RWPE1 (cell line): ENCODE measurements at regions not wholly inside any gene's neighbourhood (a gene's known extent, or its start where the extent isn't known, plus 50 kb on each side); places are given as distances from the start of the nearest gene placed in this dataset.
"Not testable (repeated sequence)": the region's sequence is repeated elsewhere in the genome, so short reads cannot be mapped to it uniquely, and the experiment has no call there.

Experiments used
- CTCF ChIA-PET: fragments of 350-600 bp; sonication (Branson Sonifier 250); formaldehyde crosslinking; extraction: SDS; loops from one replicate; lab custom pipeline; 2021; lab: Yijun Ruan, JAX
- POLR2A ChIA-PET: fragments of 400-600 bp; formaldehyde crosslinking; extraction: SDS; loops from one replicate; lab custom pipeline; 2020; ENCODE audit warnings: antibody characterized with exemption; ENCODE audit not compliant: low non-redundant PET; lab: Yijun Ruan, JAX
- DNase-seq: peaks from one replicate; pipeline ENCODE4 v3.0.0; 2012; ENCODE audit warnings: low spot score
- H3K27ac ChIP-seq: fragments of 450-650 bp; 2 replicates; pipeline ENCODE4 v1.5.1; 2017
- TF ChIP-seq, protein P1 (sequence below): fragments of 450-650 bp; conservative IDR thresholded peaks from 2 replicates; pipeline ENCODE4 v1.5.1; 2017; ENCODE audit warnings: low read depth, mild to moderate bottlenecking

DNA sequence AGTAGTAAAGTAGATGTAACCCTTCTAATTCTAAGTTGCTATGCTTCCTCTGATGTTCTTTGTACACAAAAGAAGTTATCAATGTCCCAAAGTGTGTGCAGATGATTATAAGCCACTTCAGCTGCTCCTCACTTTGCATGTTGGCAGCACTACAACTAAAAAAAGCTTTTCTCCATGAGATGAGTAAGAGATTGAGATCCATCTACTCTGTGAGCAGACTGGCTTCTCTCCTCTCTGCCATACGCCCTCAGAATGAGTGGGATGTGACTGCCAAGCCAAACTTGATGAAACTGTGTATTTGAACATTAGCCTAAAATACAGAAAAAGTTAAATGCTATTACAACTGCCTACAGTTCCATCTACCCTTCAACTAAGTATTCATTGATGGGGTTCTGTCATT, 102.9 kb upstream of the ETV1 start:
- no peak for DNase-seq
- no peak overlapping the region for H3K27ac ChIP-seq
- TF ChIP-seq, protein P1, sequence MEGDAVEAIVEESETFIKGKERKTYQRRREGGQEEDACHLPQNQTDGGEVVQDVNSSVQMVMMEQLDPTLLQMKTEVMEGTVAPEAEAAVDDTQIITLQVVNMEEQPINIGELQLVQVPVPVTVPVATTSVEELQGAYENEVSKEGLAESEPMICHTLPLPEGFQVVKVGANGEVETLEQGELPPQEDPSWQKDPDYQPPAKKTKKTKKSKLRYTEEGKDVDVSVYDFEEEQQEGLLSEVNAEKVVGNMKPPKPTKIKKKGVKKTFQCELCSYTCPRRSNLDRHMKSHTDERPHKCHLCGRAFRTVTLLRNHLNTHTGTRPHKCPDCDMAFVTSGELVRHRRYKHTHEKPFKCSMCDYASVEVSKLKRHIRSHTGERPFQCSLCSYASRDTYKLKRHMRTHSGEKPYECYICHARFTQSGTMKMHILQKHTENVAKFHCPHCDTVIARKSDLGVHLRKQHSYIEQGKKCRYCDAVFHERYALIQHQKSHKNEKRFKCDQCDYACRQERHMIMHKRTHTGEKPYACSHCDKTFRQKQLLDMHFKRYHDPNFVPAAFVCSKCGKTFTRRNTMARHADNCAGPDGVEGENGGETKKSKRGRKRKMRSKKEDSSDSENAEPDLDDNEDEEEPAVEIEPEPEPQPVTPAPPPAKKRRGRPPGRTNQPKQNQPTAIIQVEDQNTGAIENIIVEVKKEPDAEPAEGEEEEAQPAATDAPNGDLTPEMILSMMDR: no peak
- CTCF ChIA-PET: no interaction called here
- POLR2A ChIA-PET: no interaction called here

DNA sequence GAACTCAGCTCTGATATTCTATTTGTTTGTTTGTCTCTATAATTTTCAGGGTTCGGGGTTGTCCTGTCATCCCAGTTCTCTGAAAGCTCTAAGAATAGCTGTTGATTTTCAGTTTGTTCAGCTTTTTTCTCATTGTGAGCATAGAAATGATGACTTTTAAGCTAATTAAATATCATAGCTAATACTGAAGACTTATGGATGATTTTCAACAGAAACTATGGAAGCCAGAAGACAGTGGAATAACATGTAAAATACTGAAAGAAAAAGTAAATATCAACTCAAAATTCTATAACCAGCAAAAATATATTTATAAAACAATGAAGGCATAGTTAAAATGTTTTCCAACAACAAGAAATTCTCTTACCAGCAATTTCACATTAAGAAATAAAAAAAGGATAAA, 96.4 kb upstream of the ETV1 start:
- TF ChIP-seq, protein P1: no peak
- CTCF ChIA-PET: no interaction called here
- no peak for DNase-seq
- POLR2A ChIA-PET: no interaction called here
- no peak overlapping the region for H3K27ac ChIP-seq

DNA sequence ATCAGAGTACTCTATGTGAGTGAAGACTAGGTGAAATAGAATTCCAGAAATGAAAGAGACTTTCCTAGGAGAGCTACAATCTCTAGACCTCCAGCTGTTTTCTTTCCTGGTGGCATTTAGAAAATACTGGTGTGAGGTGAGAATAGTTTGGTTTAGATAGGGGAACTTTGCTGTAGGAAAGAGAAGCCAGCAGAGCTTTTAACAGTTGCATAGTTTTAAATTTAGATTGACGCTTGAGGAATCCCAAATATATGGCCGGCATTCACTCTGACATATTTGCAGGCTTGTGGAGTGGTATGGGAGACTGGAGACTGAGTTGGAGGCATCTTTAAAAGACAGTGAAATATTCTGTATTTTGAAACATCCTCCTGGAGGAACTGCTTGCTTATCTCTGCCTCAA, 94.3 kb upstream of the ETV1 start:
- POLR2A ChIA-PET: no interaction called here

DNA sequence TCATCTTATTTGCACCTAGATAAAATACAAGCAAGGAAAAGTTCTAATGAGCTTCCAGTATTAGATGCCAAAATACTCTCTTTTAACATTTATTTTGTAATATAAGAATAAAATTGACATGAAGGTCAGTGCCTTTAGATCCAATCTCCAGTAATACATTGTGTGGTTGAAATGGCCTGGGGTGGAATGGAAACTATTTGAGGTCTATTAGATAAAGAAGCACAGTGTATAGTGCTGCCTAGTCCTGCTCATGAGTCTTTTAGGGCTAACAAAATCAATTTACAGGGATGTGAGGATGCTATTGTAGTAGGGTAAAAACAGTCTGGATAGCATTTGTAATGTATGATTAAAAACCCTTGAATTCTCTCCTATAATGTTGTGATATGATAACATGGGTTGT, 84.5 kb upstream of the ETV1 start:
- TF ChIP-seq, protein P1: no peak
- H3K27ac ChIP-seq: no peak overlapping the region
- ChIA-PET CTCF (no interaction called here), POLR2A (no interaction called here)
- no peak for DNase-seq

More for the DNA sequence above, 94.3 kb upstream of the ETV1 start:
- CTCF ChIA-PET: no interaction called here
- H3K27ac ChIP-seq: no peak overlapping the region
- DNase-seq: no peak
- TF ChIP-seq, protein P1: no peak

DNA sequence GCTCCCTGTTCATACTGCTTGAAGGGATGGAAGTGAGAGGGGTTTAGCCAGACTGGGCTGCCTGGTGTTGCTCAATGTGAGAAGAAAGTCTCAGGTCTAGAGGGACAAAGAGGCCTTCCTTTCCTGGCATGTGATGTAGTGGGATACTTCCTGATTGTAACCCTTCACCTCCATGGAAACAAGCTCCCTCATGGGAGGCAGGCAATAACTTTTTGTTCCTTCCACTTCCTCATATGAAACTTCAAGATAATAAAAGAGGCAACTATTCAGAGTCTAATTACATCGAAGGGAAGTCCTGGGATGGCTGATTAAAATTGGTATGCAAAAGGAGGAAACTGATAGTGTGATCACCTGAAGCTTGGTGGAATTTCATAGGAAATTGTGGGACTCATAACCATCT, 84.1 kb upstream of the ETV1 start:
- ChIA-PET POLR2A (no interaction called here), CTCF (interaction anchor here (0.7 kb wide), 1 partner anchor 14 kb away, joined by 3 read pairs; no protein-coding TSS in a partner anchor)
- TF ChIP-seq, protein P1: no peak
- H3K27ac ChIP-seq: no peak overlapping the region
- no peak for DNase-seq

DNA sequence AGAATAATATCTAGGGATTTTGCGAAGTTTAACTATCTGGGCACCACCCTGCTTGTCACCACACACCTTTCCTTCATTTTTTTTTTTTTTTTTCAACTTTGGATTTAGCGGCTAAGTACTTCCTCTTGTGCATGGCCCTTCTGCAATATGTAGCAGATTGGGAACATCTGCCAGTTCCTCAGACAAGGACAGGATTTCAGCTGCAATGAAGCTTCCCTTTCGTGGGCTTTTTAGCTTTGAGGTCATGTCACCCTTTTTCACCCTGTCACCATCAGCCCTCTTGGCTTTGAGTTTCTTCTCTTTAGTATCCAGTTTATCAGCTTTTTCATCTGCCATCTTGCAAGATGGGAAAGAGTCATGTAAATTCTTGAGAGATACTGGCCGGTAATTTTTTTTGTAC, 81.6 kb upstream of the ETV1 start:
- TF ChIP-seq, protein P1: no peak
- H3K27ac ChIP-seq: no peak overlapping the region
- ChIA-PET CTCF (interaction anchor here (0.6 kb wide), 1 partner anchor 312 kb away, joined by 3 read pairs; no protein-coding TSS in a partner anchor), POLR2A (no interaction called here)
- DNase-seq: no peak

DNA sequence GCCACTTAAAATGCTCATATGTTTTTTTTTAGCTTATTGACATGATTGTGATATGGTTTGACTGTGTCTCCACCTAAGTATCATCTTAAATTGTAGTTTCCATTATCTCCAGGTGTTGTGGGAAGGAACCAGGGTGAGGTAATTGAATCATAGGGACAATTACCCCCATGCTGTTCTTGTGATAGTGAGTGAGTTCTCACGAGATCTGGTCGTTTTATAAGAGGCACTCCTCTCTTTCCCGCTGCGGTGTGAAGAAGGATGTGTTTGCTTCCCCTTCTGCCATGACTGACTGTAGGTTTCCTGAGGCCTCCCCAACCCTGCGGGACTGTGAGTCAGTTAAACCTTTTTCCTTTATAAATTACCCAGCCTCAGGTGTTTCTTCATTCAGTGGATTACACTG, 80.5 kb upstream of the ETV1 start:
- CTCF ChIA-PET: no interaction called here
- POLR2A ChIA-PET: no interaction called here
- DNase-seq: no peak
- TF ChIP-seq, protein P1: no peak
- H3K27ac ChIP-seq: no peak overlapping the region

DNA sequence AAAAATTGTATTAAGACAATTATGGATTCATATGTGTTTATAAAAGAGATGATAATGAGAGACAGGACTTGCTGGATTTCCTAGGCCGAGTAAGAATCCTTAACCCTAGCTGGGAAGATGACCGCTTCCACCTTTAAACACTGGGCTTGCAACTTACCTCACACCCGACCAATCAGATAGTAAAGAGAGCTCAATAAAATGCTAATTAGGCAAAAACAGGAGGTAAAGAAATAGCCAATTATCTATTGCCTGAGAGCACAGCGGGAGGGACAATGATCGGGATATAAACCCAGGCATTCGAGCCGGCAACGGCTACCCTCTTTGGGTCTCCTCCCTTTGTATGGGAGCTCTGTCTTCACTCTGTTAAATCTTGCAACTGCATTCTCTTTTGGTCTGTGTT, 77.3 kb upstream of the ETV1 start:
- POLR2A ChIA-PET, H3K27ac ChIP-seq, DNase-seq, CTCF ChIA-PET: not testable (repeated sequence)
